ENCODE measurements at regions not wholly inside any gene's neighbourhood (a gene's known extent, or its start where the extent isn't known, plus 50 kb on each side); places are given as distances from the start of the nearest gene placed in this dataset.

DNA sequence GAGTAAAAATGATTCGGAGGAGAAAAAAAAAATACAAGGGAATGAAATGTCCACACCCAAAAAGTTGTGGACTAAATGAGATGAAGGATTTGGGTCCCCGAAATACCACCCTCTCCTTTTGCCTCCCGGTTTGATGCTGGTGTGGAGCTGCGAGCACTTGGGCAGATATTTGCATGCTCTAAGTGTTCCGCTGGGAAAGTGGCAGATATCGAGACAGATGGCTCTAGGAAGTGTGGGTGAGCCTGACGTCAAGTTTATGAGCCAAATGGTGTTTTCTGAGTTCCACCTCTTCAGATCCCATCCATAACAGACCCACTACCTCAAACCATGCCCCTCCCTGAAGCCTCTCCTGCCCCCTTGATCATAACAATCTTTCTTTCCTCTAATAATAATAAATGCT lies 228.6 kb downstream of the QDPR start:
- TF ChIP-seq CTCF (conservative IDR thresholded peaks at IDR 0.05 in 1 of 2, IDR thresholded peaks at IDR 0.05 in 1 of 2; ENCODE audit: extremely low read depth in 1 of 2, insufficient read depth in 1 of 2, low read depth in 1 of 2, low read length in 2 of 2) (no peak), EZH2 (IDR thresholded peaks at IDR 0.05; ENCODE audit: borderline replicate concordance, low read length) (no peak)

Measured in mammary epithelial cell (primary cell).